ENCODE measurements at regions not wholly inside any gene's neighbourhood (a gene's known extent, or its start where the extent isn't known, plus 50 kb on each side); places are given as distances from the start of the nearest gene placed in this dataset.
"Not testable (repeated sequence)": the region's sequence is repeated elsewhere in the genome, so short reads cannot be mapped to it uniquely, and the experiment has no call there.

GRCh38 chr2:37738266-37738885, 66.9 kb upstream of the CDC42EP3 start:
- Histone ChIP-seq H3K4me3 (no peak overlapping the region), H3K4me1 (no peaks in the 10 kb centered on the region), H3K9me3 (no peaks in the 10 kb centered on the region), H3K36me3 (no peaks in the 10 kb centered on the region), H3K27ac (no peak overlapping the region), H3K27me3 (no peaks in the 10 kb centered on the region)
- no peak for DNase-seq
- TF ChIP-seq CTCF (IDR thresholded peaks at IDR 0.05) (no peak), POLR2A (IDR thresholded peaks at IDR 0.05) (no peak)

GRCh38 chr2:37739153-37739552, 67.7 kb upstream of the CDC42EP3 start:
- TF ChIP-seq CTCF (IDR thresholded peaks at IDR 0.05) (no peak), POLR2A (IDR thresholded peaks at IDR 0.05) (no peak)
- no peaks in the 10 kb centered on the region for H3K36me3 ChIP-seq
- DNase-seq: no peak
- H3K27ac ChIP-seq: no peak overlapping the region
- no peaks in the 10 kb centered on the region for H3K9me3 ChIP-seq
- no peaks in the 10 kb centered on the region for H3K4me1 ChIP-seq
- no peaks in the 10 kb centered on the region for H3K27me3 ChIP-seq
- H3K4me3 ChIP-seq: no peak overlapping the region

- no peaks in the 10 kb centered on the region for H3K36me3 ChIP-seq
- no peak overlapping the region for H3K27ac ChIP-seq
- H3K9me3 ChIP-seq: no peaks in the 10 kb centered on the region
- no peaks in the 10 kb centered on the region for H3K27me3 ChIP-seq
- no peaks in the 10 kb centered on the region for H3K4me1 ChIP-seq
- H3K4me3 ChIP-seq: no peak overlapping the region
- no peak for DNase-seq
- no peak for TF ChIP-seq CTCF (IDR thresholded peaks at IDR 0.05)
- TF ChIP-seq POLR2A (IDR thresholded peaks at IDR 0.05): no peak
Observed at GRCh38 chr2:37740164-37740739, 68.8 kb upstream of the CDC42EP3 start.

- H3K27ac ChIP-seq: no peak overlapping the region
- no peaks in the 10 kb centered on the region for H3K9me3 ChIP-seq
- TF ChIP-seq CTCF (IDR thresholded peaks at IDR 0.05): no peak
- no peak for TF ChIP-seq POLR2A (IDR thresholded peaks at IDR 0.05)
- H3K4me1 ChIP-seq: no peaks in the 10 kb centered on the region
- no peaks in the 10 kb centered on the region for H3K36me3 ChIP-seq
- DNase-seq: no peak
- H3K27me3 ChIP-seq: no peaks in the 10 kb centered on the region
- H3K4me3 ChIP-seq: no peak overlapping the region
Observed at GRCh38 chr2:37742286-37742685, 70.8 kb upstream of the CDC42EP3 start.

GRCh38 chr2:37744010-37744409, 72.6 kb upstream of the CDC42EP3 start:
- Histone ChIP-seq H3K27me3 (no peaks in the 10 kb centered on the region), H3K27ac (no peak overlapping the region), H3K36me3 (no peaks in the 10 kb centered on the region), H3K4me1 (no peaks in the 10 kb centered on the region), H3K9me3 (no peaks in the 10 kb centered on the region), H3K4me3 (no peak overlapping the region)
- no peak for TF ChIP-seq CTCF (IDR thresholded peaks at IDR 0.05)
- no peak for TF ChIP-seq POLR2A (IDR thresholded peaks at IDR 0.05)
- no peak for DNase-seq

GRCh38 chr2:37744961-37745360, 73.5 kb upstream of the CDC42EP3 start:
- H3K36me3 ChIP-seq, H3K27me3 ChIP-seq, H3K4me1 ChIP-seq: not testable (repeated sequence)

GRCh38 chr2:37746011-37746410, 74.6 kb upstream of the CDC42EP3 start:
- not testable (repeated sequence) for H3K9me3 ChIP-seq, H3K4me3 ChIP-seq, H3K27ac ChIP-seq, H3K36me3 ChIP-seq, DNase-seq, H3K4me1 ChIP-seq, H3K27me3 ChIP-seq

More at GRCh38 chr2:37744961-37745360, 73.5 kb upstream of the CDC42EP3 start:
- not testable (repeated sequence) for H3K27ac ChIP-seq, H3K4me3 ChIP-seq, H3K9me3 ChIP-seq, DNase-seq
